Endothelial cell of umbilical vein (primary cell): ENCODE measurements at regions not wholly inside any gene's neighbourhood (a gene's known extent, or its start where the extent isn't known, plus 50 kb on each side); places are given as distances from the start of the nearest gene placed in this dataset.

Source experiments
- BruUV-seq: library from RNA; stranded (reverse); fragments of 400-500 nt; replicated peaks from 2 replicates; lab custom pipeline; 2021; lab: Mats Ljungman, UMichigan
- CTCF ChIA-PET: fragments of 300-600, 350-600 bp; sonication (Branson Sonifier 250); formaldehyde crosslinking; loops from one replicate; lab custom pipeline; 2021; ENCODE audit warnings: antibody characterized with exemption, inconsistent platforms; lab: Charles Lee
- POLR2A ChIA-PET: fragments of 300-600, 350-600 bp; sonication (Branson Sonifier 250); formaldehyde crosslinking; loops from one replicate; lab custom pipeline; 2021; ENCODE audit warnings: antibody characterized with exemption, inconsistent platforms; lab: Charles Lee
- DNase-seq: peaks from one replicate; pipeline ENCODE4 v3.0.0-alpha.2; 2011; ENCODE audit warnings: low read depth, low spot score
- FAIRE-seq: peaks from 2 replicates; lab custom pipeline; 2011; peaks lifted over from hg19 to GRCh38; lab: Jason Lieb, UNC
- H2AFZ ChIP-seq: 2 replicates; pipeline ENCODE4 v1.6.0; 2012; ENCODE audit warnings: low read depth, low read length, control low read depth, inconsistent platforms
- H3K27ac ChIP-seq: 2 replicates; pipeline ENCODE4 v1.5.1; 2011; ENCODE audit warnings: low read depth, mild to moderate bottlenecking, control low read depth, low read length, moderate library complexity; ENCODE audit not compliant: insufficient read depth
- H3K27me3 ChIP-seq, 2 experiments: 2 replicates each; pipeline versions ENCODE4 v1.6.0 to v1.6.1; 2011; ENCODE audit warnings: low read length in 2 of 2, mixed read lengths in 1 of 2; ENCODE audit not compliant: control insufficient read depth in 2 of 2, insufficient read depth in 2 of 2
- H3K36me3 ChIP-seq, 2 experiments: 2 replicates in 1 of 2; 3 replicates in 1 of 2; pipeline ENCODE4 v1.5.1; 2011; ENCODE audit warnings: low read length in 2 of 2, mild to moderate bottlenecking in 1 of 2, moderate library complexity in 1 of 2; ENCODE audit not compliant: control insufficient read depth in 2 of 2, insufficient read depth in 2 of 2; ENCODE audit errors: extremely low read depth in 1 of 2
- H3K4me1 ChIP-seq: 3 replicates; pipeline ENCODE4 v1.5.1; 2011; ENCODE audit warnings: mild to moderate bottlenecking, low read length; ENCODE audit not compliant: control insufficient read depth, insufficient read depth; ENCODE audit errors: extremely low read depth
- H3K4me2 ChIP-seq: 2 replicates; pipeline ENCODE4 v1.6.1; 2011; ENCODE audit warnings: low read length, control low read depth, mixed read lengths; ENCODE audit not compliant: insufficient read depth
- H3K4me3 ChIP-seq, 3 experiments: fragments of 200-600 bp in 1 of 3; sonication (generic), shearing (Covaris generic) in 1 of 3; replicated peaks in 1 of 3; 2 replicates each; pipeline ENCODE4 v1.5.1; 2011 to 2016; ENCODE audit warnings: control low read depth in 3 of 3, low read length in 3 of 3, mild to moderate bottlenecking in 2 of 3, inconsistent platforms in 1 of 3, low read depth in 1 of 3, moderate library complexity in 1 of 3; ENCODE audit not compliant: insufficient read depth in 1 of 3
- H3K79me2 ChIP-seq: 2 replicates; pipeline ENCODE4 v1.6.0; 2012; ENCODE audit warnings: low read length, inconsistent platforms; ENCODE audit not compliant: control insufficient read depth, insufficient read depth
- H3K9ac ChIP-seq: replicated peaks from 2 replicates; pipeline ENCODE3; 2011; ENCODE audit warnings: low read length, control low read depth; ENCODE audit not compliant: insufficient read depth; ENCODE audit errors: extremely low read depth
- H3K9me1 ChIP-seq: replicated peaks from 3 replicates; pipeline ENCODE4 v1.6.0; 2011; ENCODE audit warnings: mild to moderate bottlenecking, low read length; ENCODE audit not compliant: control insufficient read depth, insufficient read depth; ENCODE audit errors: extremely low read depth
- H3K9me3 ChIP-seq: replicated peaks from 2 replicates; pipeline ENCODE4 v1.5.1; 2012; ENCODE audit warnings: low read length, inconsistent platforms; ENCODE audit not compliant: control insufficient read depth, insufficient read depth
- H4K20me1 ChIP-seq: replicated peaks from 2 replicates; pipeline ENCODE3; 2011; ENCODE audit warnings: mild to moderate bottlenecking, low read length; ENCODE audit not compliant: control insufficient read depth, insufficient read depth; ENCODE audit errors: extremely low read depth
- EZH2 ChIP-seq: IDR thresholded peaks from 2 replicates; pipeline ENCODE4 v1.6.1; 2012; ENCODE audit warnings: borderline replicate concordance, low read depth, mild to moderate bottlenecking, moderate library complexity, low read length, inconsistent platforms; ENCODE audit not compliant: severe bottlenecking
- JUN ChIP-seq: IDR thresholded peaks from 2 replicates; pipeline ENCODE4 v1.6.1; 2011; ENCODE audit warnings: borderline replicate concordance, low read depth; ENCODE audit not compliant: insufficient read length, insufficient read depth
- MAX ChIP-seq: IDR thresholded peaks from 2 replicates; pipeline ENCODE4 v1.6.1; 2011; ENCODE audit not compliant: insufficient read depth, insufficient read length
- POLR2AphosphoS5 ChIP-seq: IDR thresholded peaks from 2 replicates; pipeline ENCODE4 v1.6.1; 2012; ENCODE audit warnings: low read depth, mild to moderate bottlenecking, control low read depth, low read length, moderate library complexity; ENCODE audit not compliant: insufficient read depth
- dilution Hi-C: fragments of 300-500 bp; cut with MboI; formaldehyde crosslinking; loops from one replicate; pipeline ENCODE4 v1.15.0; 2019; ENCODE audit warnings: low sequenced_read_pairs; ENCODE audit not compliant: extremely low pct_ligation_motif_present
- intact Hi-C: fragments of 100-400 bp; cut with micrococcal nuclease; formaldehyde crosslinking; loops from one replicate; pipeline ENCODE4 v1.10.0; 2022
- TF ChIP-seq, protein P1 (sequence below), 2 donors: IDR thresholded peaks; 1 replicate in 1 of 2; 2 replicates in 1 of 2; pipeline ENCODE4 v1.5.1; 2011; ENCODE audit warnings: low read length in 2 of 2, mild to moderate bottlenecking in 2 of 2, moderate library complexity in 2 of 2, control low read depth in 1 of 2, inconsistent platforms in 1 of 2, low read depth in 1 of 2; ENCODE audit not compliant: insufficient read depth in 1 of 2; ENCODE audit errors: extremely low read depth in 1 of 2

GRCh38 chr2:240295256-240296103 lies 140.0 kb upstream of the GPC1 start:
- Histone ChIP-seq H3K4me3 (no peak overlapping the region), H3K4me2 (no peak overlapping the region), H3K27me3 (no peaks in the 10 kb centered on the region), H3K9me1 (no peaks in the 10 kb centered on the region), H3K79me2 (no peaks in the 10 kb centered on the region), H3K9me3 (no peaks in the 10 kb centered on the region), H4K20me1 (no peaks in the 10 kb centered on the region), H3K36me3 (no peaks in the 10 kb centered on the region), H3K4me1 (no peaks in the 10 kb centered on the region), H3K27ac (no peak overlapping the region), H2AFZ (no peak overlapping the region), H3K9ac (no peak overlapping the region)
- dilution Hi-C loops, result no loop called here
- BruUV-seq, result no TSS peak
- no peak for DNase-seq
- ChIA-PET POLR2A (no interaction called here), CTCF (no interaction called here)
- intact Hi-C loops, result no loop called here
- no peak for TF ChIP-seq MAX
- no peak for TF ChIP-seq POLR2AphosphoS5
- TF ChIP-seq JUN, result no peak
- no peak for TF ChIP-seq EZH2
- TF ChIP-seq, protein P1, sequence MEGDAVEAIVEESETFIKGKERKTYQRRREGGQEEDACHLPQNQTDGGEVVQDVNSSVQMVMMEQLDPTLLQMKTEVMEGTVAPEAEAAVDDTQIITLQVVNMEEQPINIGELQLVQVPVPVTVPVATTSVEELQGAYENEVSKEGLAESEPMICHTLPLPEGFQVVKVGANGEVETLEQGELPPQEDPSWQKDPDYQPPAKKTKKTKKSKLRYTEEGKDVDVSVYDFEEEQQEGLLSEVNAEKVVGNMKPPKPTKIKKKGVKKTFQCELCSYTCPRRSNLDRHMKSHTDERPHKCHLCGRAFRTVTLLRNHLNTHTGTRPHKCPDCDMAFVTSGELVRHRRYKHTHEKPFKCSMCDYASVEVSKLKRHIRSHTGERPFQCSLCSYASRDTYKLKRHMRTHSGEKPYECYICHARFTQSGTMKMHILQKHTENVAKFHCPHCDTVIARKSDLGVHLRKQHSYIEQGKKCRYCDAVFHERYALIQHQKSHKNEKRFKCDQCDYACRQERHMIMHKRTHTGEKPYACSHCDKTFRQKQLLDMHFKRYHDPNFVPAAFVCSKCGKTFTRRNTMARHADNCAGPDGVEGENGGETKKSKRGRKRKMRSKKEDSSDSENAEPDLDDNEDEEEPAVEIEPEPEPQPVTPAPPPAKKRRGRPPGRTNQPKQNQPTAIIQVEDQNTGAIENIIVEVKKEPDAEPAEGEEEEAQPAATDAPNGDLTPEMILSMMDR (IDR thresholded peaks at IDR 0.05; ENCODE audit: extremely low read depth in 1 of 2, insufficient read depth in 1 of 2, low read depth in 1 of 2, low read length in 2 of 2), result no peak
- FAIRE-seq, result no peak
